ENCODE measurements at regions not wholly inside any gene's neighbourhood (a gene's known extent, or its start where the extent isn't known, plus 50 kb on each side); places are given as distances from the start of the nearest gene placed in this dataset.

DNA sequence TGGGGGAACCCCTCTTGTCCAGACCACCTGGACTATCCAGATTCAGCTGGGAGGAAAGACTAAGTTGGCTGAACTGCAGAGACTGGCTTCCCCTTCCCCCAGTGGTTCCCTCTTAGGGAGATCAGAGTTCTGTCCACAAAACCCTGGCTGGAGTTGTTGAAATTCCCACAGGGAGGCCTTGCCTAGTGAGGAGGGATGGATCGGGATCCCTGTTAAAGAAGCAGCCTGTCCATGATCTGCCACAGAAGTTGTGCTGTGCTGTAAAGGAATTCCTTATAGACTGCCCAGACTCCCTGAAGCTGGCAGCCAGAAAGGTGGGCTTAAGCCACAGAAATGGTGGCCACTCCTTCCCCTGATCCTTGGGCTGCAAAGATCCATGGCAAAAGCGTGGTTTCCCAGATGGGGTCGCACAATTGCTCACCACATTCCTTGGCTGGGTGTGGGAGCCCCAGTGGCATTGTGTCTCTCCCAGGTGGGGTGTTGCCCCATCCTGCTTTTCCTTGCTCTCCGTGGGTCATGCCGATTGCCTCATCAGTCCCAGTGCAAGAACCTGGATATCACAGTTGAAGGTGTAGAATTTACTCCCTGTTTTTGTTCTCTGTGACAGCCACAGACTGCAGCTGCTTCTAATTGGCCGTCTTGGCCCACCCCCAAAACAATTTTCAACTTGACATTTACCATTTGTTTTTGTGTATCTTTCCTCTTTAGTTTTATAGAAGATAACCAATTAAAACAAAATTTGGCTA, 342.4 kb downstream of the FGF10 start:
- TF ChIP-seq, protein P1, sequence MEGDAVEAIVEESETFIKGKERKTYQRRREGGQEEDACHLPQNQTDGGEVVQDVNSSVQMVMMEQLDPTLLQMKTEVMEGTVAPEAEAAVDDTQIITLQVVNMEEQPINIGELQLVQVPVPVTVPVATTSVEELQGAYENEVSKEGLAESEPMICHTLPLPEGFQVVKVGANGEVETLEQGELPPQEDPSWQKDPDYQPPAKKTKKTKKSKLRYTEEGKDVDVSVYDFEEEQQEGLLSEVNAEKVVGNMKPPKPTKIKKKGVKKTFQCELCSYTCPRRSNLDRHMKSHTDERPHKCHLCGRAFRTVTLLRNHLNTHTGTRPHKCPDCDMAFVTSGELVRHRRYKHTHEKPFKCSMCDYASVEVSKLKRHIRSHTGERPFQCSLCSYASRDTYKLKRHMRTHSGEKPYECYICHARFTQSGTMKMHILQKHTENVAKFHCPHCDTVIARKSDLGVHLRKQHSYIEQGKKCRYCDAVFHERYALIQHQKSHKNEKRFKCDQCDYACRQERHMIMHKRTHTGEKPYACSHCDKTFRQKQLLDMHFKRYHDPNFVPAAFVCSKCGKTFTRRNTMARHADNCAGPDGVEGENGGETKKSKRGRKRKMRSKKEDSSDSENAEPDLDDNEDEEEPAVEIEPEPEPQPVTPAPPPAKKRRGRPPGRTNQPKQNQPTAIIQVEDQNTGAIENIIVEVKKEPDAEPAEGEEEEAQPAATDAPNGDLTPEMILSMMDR (IDR thresholded peaks at IDR 0.05) = no peak
- TF ChIP-seq POLR2AphosphoS5 (IDR thresholded peaks at IDR 0.05) (no peak), POLR2A (IDR thresholded peaks at IDR 0.05) (no peak)
